Suprapubic skin (tissue), 4 donors: ENCODE measurements at regions not wholly inside any gene's neighbourhood (a gene's known extent, or its start where the extent isn't known, plus 50 kb on each side); places are given as distances from the start of the nearest gene placed in this dataset.

ENCODE experiments used
- DNase-seq, 2 donors: peaks; one replicate each; pipeline ENCODE4 v3.0.0-alpha.2; 2019; ENCODE audit warnings: low spot score in 2 of 2
- H3K27ac ChIP-seq: fragments of 200-600 bp; sonication (generic); one replicate; pipeline ENCODE4 v1.5.1; 2019
- H3K27me3 ChIP-seq: fragments of 200-600 bp; sonication (generic); one replicate; pipeline ENCODE4 v1.5.1; 2019
- H3K36me3 ChIP-seq: fragments of 200-600 bp; sonication (generic); one replicate; pipeline ENCODE4 v1.5.1; 2019
- H3K4me1 ChIP-seq: fragments of 200-600 bp; sonication (generic); one replicate; pipeline ENCODE4 v1.5.1; 2019
- H3K4me3 ChIP-seq: fragments of 200-600 bp; sonication (generic); one replicate; pipeline ENCODE4 v1.5.1; 2019; ENCODE audit warnings: mild to moderate bottlenecking
- H3K9me3 ChIP-seq: fragments of 200-600 bp; sonication (generic); one replicate; pipeline ENCODE4 v1.5.1; 2019
- EP300 ChIP-seq: sonication (generic); formaldehyde crosslinking; IDR thresholded peaks from one replicate; pipeline ENCODE4 v1.6.1; 2017; ENCODE audit warnings: antibody characterized with exemption
- POLR2A ChIP-seq, 2 donors: fragments of 450-650 bp; IDR thresholded peaks; one replicate each; pipeline ENCODE4 v1.6.1; 2017; ENCODE audit warnings: antibody characterized with exemption in 2 of 2, mild to moderate bottlenecking in 2 of 2, moderate library complexity in 2 of 2
- POLR2AphosphoS5 ChIP-seq, 3 donors: sonication (generic); formaldehyde crosslinking; IDR thresholded peaks; one replicate each; pipeline ENCODE4 v1.6.1; 2017; ENCODE audit warnings: antibody characterized with exemption in 3 of 3
- WGBS: methylation state at CpG from one replicate; pipeline ENCODE4 v1.1.5; 2018; 5-methylcytosine and 5-hydroxymethylcytosine counted together
- TF ChIP-seq, protein P1 (sequence below), 2 donors: fragments of 200-600 bp in 1 of 2; fragments of 450-650 bp in 1 of 2; sonication (generic) in 1 of 2; IDR thresholded peaks; one replicate each; pipeline ENCODE4 v1.5.1; 2016 to 2019; ENCODE audit warnings: antibody characterized with exemption in 2 of 2, mild to moderate bottlenecking in 1 of 2, moderate library complexity in 1 of 2

DNA sequence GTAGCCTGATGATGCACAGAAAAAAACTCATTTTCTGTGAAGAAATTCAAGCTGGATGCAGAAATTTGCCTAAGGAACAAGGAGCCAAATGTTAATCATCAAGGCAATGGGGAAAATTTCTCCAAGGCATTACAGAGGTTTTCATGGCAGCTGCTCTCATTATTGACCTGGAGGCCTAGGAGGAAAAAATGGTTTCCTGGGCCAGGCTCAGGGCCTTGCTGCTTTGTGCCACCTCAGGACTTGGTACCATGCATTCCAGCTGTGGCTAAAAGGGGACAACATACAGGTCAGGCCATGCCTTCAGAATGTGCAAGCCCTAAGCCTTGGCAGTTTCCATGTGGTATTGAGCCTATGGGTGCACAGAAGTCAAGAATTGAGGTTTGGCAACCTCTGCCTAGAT, 1320.1 kb upstream of the MIR17HG start:
- H3K4me1 ChIP-seq = no peaks in the 10 kb centered on the region
- no peak overlapping the region for H3K27ac ChIP-seq
- no peak for DNase-seq
- no peak overlapping the region for H3K4me3 ChIP-seq
- H3K27me3 ChIP-seq = no peaks in the 10 kb centered on the region
- H3K36me3 ChIP-seq = no peaks in the 10 kb centered on the region
- no peaks in the 10 kb centered on the region for H3K9me3 ChIP-seq
- TF ChIP-seq, protein P1, sequence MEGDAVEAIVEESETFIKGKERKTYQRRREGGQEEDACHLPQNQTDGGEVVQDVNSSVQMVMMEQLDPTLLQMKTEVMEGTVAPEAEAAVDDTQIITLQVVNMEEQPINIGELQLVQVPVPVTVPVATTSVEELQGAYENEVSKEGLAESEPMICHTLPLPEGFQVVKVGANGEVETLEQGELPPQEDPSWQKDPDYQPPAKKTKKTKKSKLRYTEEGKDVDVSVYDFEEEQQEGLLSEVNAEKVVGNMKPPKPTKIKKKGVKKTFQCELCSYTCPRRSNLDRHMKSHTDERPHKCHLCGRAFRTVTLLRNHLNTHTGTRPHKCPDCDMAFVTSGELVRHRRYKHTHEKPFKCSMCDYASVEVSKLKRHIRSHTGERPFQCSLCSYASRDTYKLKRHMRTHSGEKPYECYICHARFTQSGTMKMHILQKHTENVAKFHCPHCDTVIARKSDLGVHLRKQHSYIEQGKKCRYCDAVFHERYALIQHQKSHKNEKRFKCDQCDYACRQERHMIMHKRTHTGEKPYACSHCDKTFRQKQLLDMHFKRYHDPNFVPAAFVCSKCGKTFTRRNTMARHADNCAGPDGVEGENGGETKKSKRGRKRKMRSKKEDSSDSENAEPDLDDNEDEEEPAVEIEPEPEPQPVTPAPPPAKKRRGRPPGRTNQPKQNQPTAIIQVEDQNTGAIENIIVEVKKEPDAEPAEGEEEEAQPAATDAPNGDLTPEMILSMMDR (IDR thresholded peaks at IDR 0.05) = no peak
- TF ChIP-seq POLR2AphosphoS5 (IDR thresholded peaks at IDR 0.05) = no peak

- no peak for TF ChIP-seq POLR2A (IDR thresholded peaks at IDR 0.05)
- no peak for TF ChIP-seq POLR2AphosphoS5 (IDR thresholded peaks at IDR 0.05)
- no peak for TF ChIP-seq EP300
- TF ChIP-seq, protein P1 (IDR thresholded peaks at IDR 0.05) = no peak
- H3K36me3 ChIP-seq = no peaks in the 10 kb centered on the region
- no peak overlapping the region for H3K27ac ChIP-seq
- no peaks in the 10 kb centered on the region for H3K9me3 ChIP-seq
- DNase-seq = no peak
- H3K4me3 ChIP-seq = no peak overlapping the region
- 79% methylated on average over 4 of the region's 5 CpGs for WGBS
- H3K4me1 ChIP-seq = no peaks in the 10 kb centered on the region
- H3K27me3 ChIP-seq = no peaks in the 10 kb centered on the region
Measured at GRCh38 chr13:90032313-90032712, 1315.2 kb upstream of the MIR17HG start.

GRCh38 chr13:90032841-90033493, 1314.5 kb upstream of the MIR17HG start:
- TF ChIP-seq EP300 = no peak
- H3K9me3 ChIP-seq = no peaks in the 10 kb centered on the region
- 73% methylated on average over 13 of the region's 14 CpGs for WGBS
- H3K27me3 ChIP-seq = no peaks in the 10 kb centered on the region
- DNase-seq = no peak
- no peaks in the 10 kb centered on the region for H3K4me1 ChIP-seq
- no peak overlapping the region for H3K4me3 ChIP-seq
- H3K36me3 ChIP-seq = no peaks in the 10 kb centered on the region
- no peak overlapping the region for H3K27ac ChIP-seq

GRCh38 chr13:90039516-90039915, 1308.0 kb upstream of the MIR17HG start:
- no peak for DNase-seq

GRCh38 chr13:90047600-90047999, 1299.9 kb upstream of the MIR17HG start:
- H3K9me3 ChIP-seq = no peaks in the 10 kb centered on the region
- no peaks in the 10 kb centered on the region for H3K36me3 ChIP-seq
- no peak for TF ChIP-seq EP300
- TF ChIP-seq, protein P1 (IDR thresholded peaks at IDR 0.05) = no peak
- TF ChIP-seq POLR2AphosphoS5 (IDR thresholded peaks at IDR 0.05) = no peak
- no peak for TF ChIP-seq POLR2A (IDR thresholded peaks at IDR 0.05)
- no peaks in the 10 kb centered on the region for H3K4me1 ChIP-seq
- 90% methylated on average over 1 of the region's 2 CpGs for WGBS
- H3K27ac ChIP-seq = no peak overlapping the region
- H3K4me3 ChIP-seq = no peak overlapping the region
- DNase-seq = no peak
- H3K27me3 ChIP-seq = no peaks in the 10 kb centered on the region

More at GRCh38 chr13:90039516-90039915, 1308.0 kb upstream of the MIR17HG start:
- Histone ChIP-seq H3K27me3 (no peaks in the 10 kb centered on the region), H3K4me3 (no peak overlapping the region), H3K27ac (no peak overlapping the region), H3K4me1 (no peaks in the 10 kb centered on the region), H3K9me3 (no peaks in the 10 kb centered on the region), H3K36me3 (no peaks in the 10 kb centered on the region)
- WGBS = 83% methylated on average over 3 of the region's 3 CpGs
- TF ChIP-seq, protein P1 (IDR thresholded peaks at IDR 0.05) = no peak
- TF ChIP-seq POLR2AphosphoS5 (IDR thresholded peaks at IDR 0.05) (no peak), EP300 (no peak), POLR2A (IDR thresholded peaks at IDR 0.05) (no peak)
